ENCODE measurements at regions not wholly inside any gene's neighbourhood (a gene's known extent, or its start where the extent isn't known, plus 50 kb on each side); places are given as distances from the start of the nearest gene placed in this dataset.

GRCh38 chr3:162302983-162303624, 806.5 kb downstream of the OTOL1 start:
- no peak for DNase-seq (ENCODE audit: low read depth)

GRCh38 chr3:162317046-162317445, 820.4 kb downstream of the OTOL1 start:
- no peak for DNase-seq (ENCODE audit: low read depth)

- DNase-seq (ENCODE audit: low read depth), result no peak
Measured at GRCh38 chr3:162328649-162329048, 832.0 kb downstream of the OTOL1 start.

GRCh38 chr3:162329514-162329913, 832.9 kb downstream of the OTOL1 start:
- DNase-seq (ENCODE audit: low read depth), result no peak

GRCh38 chr3:162332344-162332743, 835.7 kb downstream of the OTOL1 start:
- no peak for DNase-seq (ENCODE audit: low read depth)

GRCh38 chr3:162334537-162334936, 837.9 kb downstream of the OTOL1 start:
- no peak for DNase-seq (ENCODE audit: low read depth)

- DNase-seq (ENCODE audit: low read depth), result no peak
Measured at GRCh38 chr3:162337630-162338029, 841.0 kb downstream of the OTOL1 start.

GRCh38 chr3:162338514-162338913, 841.9 kb downstream of the OTOL1 start:
- peak; percentile 7 for DNase-seq (ENCODE audit: low read depth)

GRCh38 chr3:162348912-162349311, 852.3 kb downstream of the OTOL1 start:
- no peak for DNase-seq (ENCODE audit: low read depth)

GRCh38 chr3:162353414-162353813, 856.8 kb downstream of the OTOL1 start:
- DNase-seq (ENCODE audit: low read depth), result no peak

GRCh38 chr3:162354356-162354755, 857.7 kb downstream of the OTOL1 start:
- DNase-seq (ENCODE audit: low read depth), result no peak

GRCh38 chr3:162365066-162365719, 868.6 kb downstream of the OTOL1 start:
- no peak for DNase-seq (ENCODE audit: low read depth)

GRCh38 chr3:162366166-162366766, 869.7 kb downstream of the OTOL1 start:
- DNase-seq (ENCODE audit: low read depth), result no peak

- no peak for DNase-seq (ENCODE audit: low read depth)
Measured at GRCh38 chr3:162367429-162368260, 871.0 kb downstream of the OTOL1 start.

- DNase-seq (ENCODE audit: low read depth), result no peak
Measured at GRCh38 chr3:162368417-162368816, 871.8 kb downstream of the OTOL1 start.

GRCh38 chr3:162369306-162369705, 872.7 kb downstream of the OTOL1 start:
- DNase-seq (ENCODE audit: low read depth), result no peak

- no peak for DNase-seq (ENCODE audit: low read depth)
Measured at GRCh38 chr3:162370141-162370540, 873.5 kb downstream of the OTOL1 start.

- DNase-seq (ENCODE audit: low read depth), result no peak
Measured at GRCh38 chr3:162376761-162377160, 880.2 kb downstream of the OTOL1 start.

- DNase-seq (ENCODE audit: low read depth), result no peak
Measured at GRCh38 chr3:162377608-162378007, 881.0 kb downstream of the OTOL1 start.

GRCh38 chr3:162385387-162385786, 888.8 kb downstream of the OTOL1 start:
- DNase-seq (ENCODE audit: low read depth), result no peak

GRCh38 chr3:162390891-162391290, 894.3 kb downstream of the OTOL1 start:
- no peak for DNase-seq (ENCODE audit: low read depth)

GRCh38 chr3:162391301-162391700, 894.7 kb downstream of the OTOL1 start:
- no peak for DNase-seq (ENCODE audit: low read depth)

Data from renal cortical epithelial cell (primary cell).